GM19455 (cell line): ENCODE measurements at regions not wholly inside any gene's neighbourhood (a gene's known extent, or its start where the extent isn't known, plus 50 kb on each side); places are given as distances from the start of the nearest gene placed in this dataset.

Experiments
- ATAC-seq: cut with Tn5 transposase; IDR thresholded peaks from one replicate; pipeline ENCODE4 v1.9.1; 2021; ENCODE audit not compliant: unreplicated experiment

DNA sequence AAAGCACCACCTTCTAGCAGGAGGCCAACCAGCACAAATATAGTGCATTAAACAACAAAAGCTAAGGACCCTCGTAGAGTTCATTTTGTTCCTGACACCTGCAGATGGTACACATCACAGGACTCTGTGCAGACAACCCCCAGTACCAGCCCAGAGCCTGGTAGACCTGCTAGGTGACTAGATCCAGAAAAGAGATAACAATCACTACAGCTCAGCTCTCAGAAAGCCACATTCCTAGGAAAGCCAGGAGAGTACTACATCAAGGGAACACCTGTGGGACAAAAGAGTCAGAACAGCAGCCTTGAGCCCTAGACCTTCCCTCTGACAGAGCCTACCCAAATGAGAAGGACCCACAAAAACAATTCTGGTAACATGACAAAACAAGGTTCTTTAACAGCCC, 344.7 kb upstream of the PTBP2 start:
- ATAC-seq: no peak

DNA sequence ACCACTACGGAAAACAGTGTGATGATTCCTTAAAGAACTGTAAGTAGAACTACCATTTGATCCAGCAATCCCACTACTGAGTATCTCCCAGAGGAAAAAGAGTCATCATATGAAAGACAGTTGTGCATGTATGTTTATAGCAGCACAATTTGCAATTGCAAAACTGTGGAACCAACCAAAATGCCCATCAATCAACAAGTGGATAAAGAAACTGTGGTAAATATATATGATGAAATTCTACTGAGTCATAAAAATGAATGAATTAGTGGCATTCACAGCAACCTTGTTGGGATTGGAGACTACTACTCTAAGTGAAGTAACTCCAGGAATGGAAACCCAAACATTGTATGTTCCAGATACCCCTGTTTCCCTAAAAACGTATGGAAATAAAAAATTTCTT, 337.0 kb upstream of the PTBP2 start:
- ATAC-seq: no peak

- no peak for ATAC-seq
Observed at GRCh38 chr1:96387785-96388184, 333.8 kb upstream of the PTBP2 start.

GRCh38 chr1:96388421-96389310, 332.9 kb upstream of the PTBP2 start:
- no peak for ATAC-seq

DNA sequence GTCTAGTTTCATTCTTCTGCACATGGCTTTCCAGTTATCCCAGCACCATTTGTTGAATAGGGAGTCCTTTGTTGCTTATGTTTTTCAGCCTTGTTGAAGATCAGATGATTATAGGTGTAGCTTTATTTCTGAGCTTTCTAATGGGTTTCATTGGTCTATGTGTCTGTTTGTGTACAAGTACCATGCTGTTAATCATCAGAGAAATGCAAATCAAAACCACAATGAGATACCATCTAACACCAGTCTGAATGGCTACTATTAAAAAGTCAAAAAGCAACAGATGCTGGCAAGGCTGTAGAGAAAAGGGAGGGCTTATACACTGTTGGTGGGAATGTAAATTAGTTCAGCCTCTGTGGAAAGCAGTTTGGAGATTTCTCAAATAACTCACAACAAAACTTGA, 321.5 kb upstream of the PTBP2 start:
- no peak for ATAC-seq

GRCh38 chr1:96409087-96409486, 312.5 kb upstream of the PTBP2 start:
- ATAC-seq: no peak

- no peak for ATAC-seq
Observed at GRCh38 chr1:96409689-96410088, 311.9 kb upstream of the PTBP2 start.

GRCh38 chr1:96411006-96411405, 310.6 kb upstream of the PTBP2 start:
- no peak for ATAC-seq

DNA sequence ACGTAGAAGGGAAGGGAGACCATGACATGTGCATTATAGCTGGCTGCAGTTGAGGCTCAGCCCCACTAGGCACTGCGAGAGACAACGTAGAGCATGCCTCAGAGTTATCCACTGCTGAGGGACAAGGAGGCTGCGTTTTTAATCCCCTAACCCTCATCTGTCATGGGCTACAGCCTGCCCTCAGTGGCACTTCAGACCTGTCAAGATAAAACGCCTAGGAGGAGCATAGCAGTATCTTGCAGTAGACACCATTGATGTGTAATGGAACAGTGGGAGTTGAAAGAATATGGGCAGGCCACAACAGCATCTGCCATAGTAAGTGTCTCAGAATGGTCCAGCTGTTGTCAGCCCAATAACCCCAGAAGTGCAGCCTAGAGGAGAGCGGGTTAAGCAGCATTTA, 307.0 kb upstream of the PTBP2 start:
- ATAC-seq: no peak

DNA sequence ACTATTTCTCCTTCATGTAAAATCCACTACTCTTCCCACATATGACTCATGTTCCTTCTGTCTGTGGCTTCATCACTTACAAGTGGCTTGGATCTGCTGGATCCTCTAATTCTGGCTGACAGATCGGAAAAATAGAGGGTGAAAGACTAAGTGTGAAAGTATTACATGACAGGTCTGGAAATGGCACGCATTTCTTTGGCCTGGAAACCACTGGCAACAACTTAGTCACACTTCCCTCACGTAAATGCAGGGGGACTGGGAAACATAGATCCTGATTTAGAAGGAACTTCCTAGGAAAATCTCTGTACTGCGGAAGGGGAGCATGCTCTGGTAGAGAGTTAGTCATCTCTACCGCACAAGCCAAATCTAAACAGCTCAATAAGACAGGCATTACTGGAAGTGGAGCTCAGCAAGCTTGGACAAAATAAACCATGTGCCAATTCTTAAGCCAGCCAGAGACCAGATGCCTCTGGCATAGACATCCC, 305.4 kb upstream of the PTBP2 start:
- ATAC-seq: no peak

DNA sequence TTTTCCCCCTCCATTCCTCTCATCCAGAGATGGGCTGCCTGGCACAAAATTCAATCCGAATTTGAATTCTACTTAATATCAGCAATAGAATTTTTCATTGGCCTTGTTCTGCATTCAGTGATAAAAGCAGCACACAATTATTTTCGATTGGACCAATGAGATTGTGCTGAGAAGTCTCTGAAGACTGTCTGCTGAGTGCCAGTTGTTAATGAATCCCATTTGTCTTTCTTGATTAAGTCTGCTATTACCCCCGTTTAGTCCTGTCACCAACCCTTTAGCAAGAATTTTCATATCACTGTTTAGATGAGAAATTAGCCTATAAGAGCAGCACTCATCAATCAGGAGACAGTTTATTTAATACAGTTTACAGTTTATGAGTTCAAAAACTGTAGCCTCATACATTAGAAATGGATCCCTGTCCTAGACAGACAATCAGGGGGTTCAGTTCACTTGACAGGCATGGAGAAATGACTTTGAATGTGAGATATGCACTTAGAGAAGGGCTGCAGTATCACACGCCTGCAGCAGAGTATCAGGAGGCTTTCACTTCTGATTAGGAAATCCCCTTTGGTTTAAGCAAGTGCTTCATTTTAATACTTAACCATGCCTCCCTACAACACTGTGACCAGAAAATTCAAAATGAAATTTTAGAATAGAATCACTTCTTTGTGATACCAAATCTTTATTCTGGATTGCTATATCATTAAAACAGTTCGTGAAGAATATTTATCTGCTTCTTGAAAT, 304.7 kb upstream of the PTBP2 start:
- peak; percentile 90 for ATAC-seq

DNA sequence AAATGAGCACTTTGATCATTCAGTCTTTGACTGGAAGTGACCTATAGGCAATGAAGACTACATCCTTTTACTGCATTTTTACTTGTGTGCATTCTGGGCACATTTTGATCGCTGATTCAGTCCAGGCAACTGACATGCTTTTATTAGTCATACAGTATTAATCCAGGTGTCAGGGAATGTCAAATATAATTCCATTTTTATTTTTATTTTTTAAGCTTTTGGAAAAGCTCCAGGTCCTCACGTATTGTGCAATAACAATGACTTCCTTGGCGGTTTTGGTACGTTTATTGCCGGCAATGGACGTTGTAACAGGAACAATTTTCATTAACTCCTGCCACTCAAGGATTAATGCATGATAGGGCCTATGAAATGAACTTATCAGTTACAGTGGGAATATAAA, 302.6 kb upstream of the PTBP2 start:
- no peak for ATAC-seq

GRCh38 chr1:96424877-96425276, 296.7 kb upstream of the PTBP2 start:
- ATAC-seq: no peak

- ATAC-seq: no peak
Observed at GRCh38 chr1:96425382-96426129, 296.0 kb upstream of the PTBP2 start.

DNA sequence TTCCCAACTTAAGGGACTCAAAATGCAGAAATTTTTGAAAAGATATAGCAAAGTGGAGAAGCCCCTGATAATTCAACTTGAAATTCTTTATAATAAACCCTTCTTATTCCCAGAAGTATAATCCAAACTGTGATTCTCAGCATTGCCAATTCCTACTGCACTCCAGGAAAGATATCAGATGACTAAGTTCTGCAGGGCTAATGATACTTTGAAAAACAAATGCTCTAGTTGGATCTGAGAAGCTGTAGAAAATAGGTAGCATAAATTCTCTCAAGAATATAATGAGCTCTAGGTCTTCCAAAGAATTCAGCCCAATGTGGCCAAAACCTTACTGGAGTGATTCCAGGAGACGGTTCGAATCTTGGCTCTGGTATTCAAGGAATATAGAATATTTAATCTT, 294.0 kb upstream of the PTBP2 start:
- no peak for ATAC-seq

GRCh38 chr1:96445302-96445701, 276.3 kb upstream of the PTBP2 start:
- no peak for ATAC-seq

DNA sequence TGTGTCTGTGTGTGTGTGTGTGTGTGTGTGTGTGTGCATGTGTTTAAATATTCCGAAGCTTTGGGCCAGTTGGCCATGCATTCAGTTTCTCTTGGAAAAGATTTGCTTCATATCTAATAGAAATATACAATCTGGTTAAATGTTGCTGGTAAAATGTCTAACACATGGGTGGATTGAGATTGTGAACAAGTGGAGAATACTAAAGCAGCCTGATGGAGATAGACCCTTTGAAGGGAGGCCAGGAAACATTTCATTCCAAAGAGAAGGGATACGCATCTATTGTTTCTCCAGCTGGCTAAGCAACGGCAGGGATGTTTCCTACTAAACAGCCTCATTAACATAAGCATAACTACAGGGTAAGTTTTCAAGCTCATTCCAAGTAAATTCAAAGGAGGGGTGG, 257.5 kb upstream of the PTBP2 start:
- no peak for ATAC-seq

DNA sequence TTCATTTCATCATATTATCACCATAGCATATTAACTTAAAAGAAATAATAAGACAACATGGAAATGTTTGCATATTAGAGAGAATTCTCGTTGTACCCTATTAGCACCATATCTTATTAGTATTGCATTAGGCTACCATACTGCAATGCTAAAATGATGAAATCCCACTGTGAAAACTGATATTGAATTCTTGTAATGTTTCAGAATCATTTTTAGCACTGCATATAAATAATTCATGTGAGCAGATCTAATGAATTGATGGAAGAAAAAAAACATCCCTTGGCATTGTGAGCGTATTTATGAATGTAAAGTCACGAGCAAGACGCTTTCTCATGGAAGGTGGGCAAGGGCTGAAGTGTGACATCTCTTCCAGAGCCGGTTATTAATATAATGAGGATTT, 257.1 kb upstream of the PTBP2 start:
- no peak for ATAC-seq

- no peak for ATAC-seq
Observed at GRCh38 chr1:96464991-96465390, 256.6 kb upstream of the PTBP2 start.

- no peak for ATAC-seq
Observed at GRCh38 chr1:96465441-96465840, 256.1 kb upstream of the PTBP2 start.

GRCh38 chr1:96466842-96467241, 254.7 kb upstream of the PTBP2 start:
- no peak for ATAC-seq
